GM12878 (cell line): ENCODE measurements at regions not wholly inside any gene's neighbourhood (a gene's known extent, or its start where the extent isn't known, plus 50 kb on each side); places are given as distances from the start of the nearest gene placed in this dataset.

Experiments
- ATAC-seq: fragments of 200-7000 bp; cut with Tn5 transposase; 3 replicates; pipeline ENCODE4 v1.9.1; 2020; ENCODE audit warnings: mild to moderate bottlenecking, moderate library complexity
- BruUV-seq: library from RNA; stranded (reverse); fragments of 400-500 nt; replicated peaks from 2 replicates; lab custom pipeline; 2021; lab: Mats Ljungman, UMichigan
- CTCF ChIA-PET: fragments of 300-600 bp; sonication (Branson Sonifier 250); formaldehyde crosslinking; extraction: SDS; loops from one replicate; lab custom pipeline; 2021; ENCODE audit warnings: inconsistent platforms; lab: Yijun Ruan, JAX
- POLR2A ChIA-PET: fragments of 350-600 bp; formaldehyde crosslinking; extraction: SDS; loops from one replicate; lab custom pipeline; 2021; ENCODE audit warnings: inconsistent platforms; lab: Charles Lee
- RAD21 ChIA-PET: fragments of 300-600 bp; sonication (Branson Sonifier 250); formaldehyde crosslinking; loops from one replicate; lab custom pipeline; 2023; ENCODE audit warnings: antibody characterized with exemption; ENCODE audit not compliant: unreplicated experiment; lab: Charles Lee
- SMC1A ChIA-PET: fragments of 300-600 bp; sonication (Branson Sonifier 250); formaldehyde crosslinking; loops from one replicate; lab custom pipeline; 2023; ENCODE audit not compliant: unreplicated experiment, uncharacterized antibody; lab: Charles Lee
- DNase-seq: peaks from one replicate; pipeline ENCODE4 v3.0.0-alpha.2; 2011; ENCODE audit warnings: low read depth, low spot score
- FAIRE-seq: peaks from 3 replicates; lab custom pipeline; 2011; peaks lifted over from hg19 to GRCh38; lab: Jason Lieb, UNC
- H2AFZ ChIP-seq: 2 replicates; pipeline ENCODE4 v1.6.0; 2011; ENCODE audit warnings: low read depth, low read length, control low read depth; ENCODE audit not compliant: control insufficient read depth
- H3K27ac ChIP-seq: 2 replicates; pipeline ENCODE4 v1.5.1; 2011; ENCODE audit warnings: control low read depth; ENCODE audit not compliant: control insufficient read depth, insufficient read depth
- H3K27me3 ChIP-seq, 2 experiments: replicated peaks in 1 of 2; 2 replicates each; pipeline versions ENCODE4 v1.6.0 to v1.6.1; 2011; ENCODE audit warnings: low read length in 1 of 2; ENCODE audit not compliant: control insufficient read depth in 2 of 2, insufficient read depth in 2 of 2
- H3K36me3 ChIP-seq, 2 experiments: 2 replicates each; pipeline ENCODE4 v1.5.1; 2011; ENCODE audit warnings: low read length in 1 of 2; ENCODE audit not compliant: control insufficient read depth in 2 of 2, insufficient read depth in 2 of 2
- H3K4me1 ChIP-seq: 2 replicates; pipeline ENCODE4 v1.6.1; 2011; ENCODE audit warnings: mild to moderate bottlenecking, low read length, moderate library complexity, mixed read lengths; ENCODE audit not compliant: control insufficient read depth, insufficient read depth
- H3K4me2 ChIP-seq: 2 replicates; pipeline ENCODE4 v1.6.0; 2011; ENCODE audit warnings: control low read depth; ENCODE audit not compliant: control insufficient read depth, insufficient read depth
- H3K4me3 ChIP-seq: fragments of 200-600 bp; sonication (generic); 2 replicates; pipeline ENCODE4 v1.5.1; 2016
- H3K79me2 ChIP-seq: 2 replicates; pipeline ENCODE4 v1.6.0; 2011; ENCODE audit warnings: low read length; ENCODE audit not compliant: control insufficient read depth, insufficient read depth
- H3K9ac ChIP-seq: 2 replicates; pipeline ENCODE4 v1.8.0; 2011; ENCODE audit warnings: low read length, control low read depth, mixed read lengths; ENCODE audit not compliant: control insufficient read depth, insufficient read depth
- H3K9me3 ChIP-seq: replicated peaks from 3 replicates; pipeline ENCODE4 v1.5.1; 2011; ENCODE audit warnings: mild to moderate bottlenecking, low read length; ENCODE audit not compliant: control insufficient read depth, insufficient read depth
- H4K20me1 ChIP-seq: 2 replicates; pipeline ENCODE4 v1.6.0; 2011; ENCODE audit not compliant: control insufficient read depth, insufficient read depth
- BMI1 ChIP-seq: fragments of 450-650 bp; IDR thresholded peaks from 2 replicates; pipeline ENCODE4 v1.6.1; 2016; ENCODE audit warnings: mild to moderate bottlenecking, moderate library complexity, borderline replicate concordance
- HCFC1 ChIP-seq: fragments of 150-350 bp; IDR thresholded peaks from 2 replicates; pipeline ENCODE4 v1.6.1; 2014; ENCODE audit warnings: low read length
- HDAC2 ChIP-seq: fragments of 200-600 bp; sonication (generic); IDR thresholded peaks from 2 replicates; pipeline ENCODE4 v1.6.1; 2017
- HDAC6 ChIP-seq: fragments of 200-600 bp; sonication (generic); IDR thresholded peaks from one replicate; pipeline ENCODE4 v1.8.0; 2017; ENCODE audit warnings: antibody characterized with exemption; ENCODE audit not compliant: unreplicated experiment
- JUNB ChIP-seq: IDR thresholded peaks from 2 replicates; pipeline ENCODE4 v1.6.1; 2016; ENCODE audit warnings: antibody characterized with exemption, mild to moderate bottlenecking
- JUND ChIP-seq: IDR thresholded peaks from 2 replicates; pipeline ENCODE4 v1.6.1; 2012; ENCODE audit warnings: low read depth, mild to moderate bottlenecking, low read length, improper control_type of control experiment, moderate library complexity
- PML ChIP-seq: IDR thresholded peaks from 2 replicates; pipeline ENCODE4 v1.6.1; 2012; ENCODE audit warnings: low read length, inconsistent platforms
- RAD51 ChIP-seq: fragments of 450-650 bp; IDR thresholded peaks from 2 replicates; pipeline ENCODE4 v1.6.1; 2016; ENCODE audit warnings: moderate library complexity, mild to moderate bottlenecking, inconsistent platforms
- RCOR1 ChIP-seq: conservative IDR thresholded peaks from 2 replicates; pipeline ENCODE4 v1.6.1; 2012; ENCODE audit warnings: low read depth, low read length, improper control_type of control experiment
- SRF ChIP-seq, 2 experiments: IDR thresholded peaks; 2 replicates each; pipeline ENCODE4 v1.6.1; 2011; ENCODE audit warnings: low read depth in 2 of 2, low read length in 2 of 2, mild to moderate bottlenecking in 1 of 2, moderate library complexity in 1 of 2
- ZNF217 ChIP-seq: fragments of 450-650 bp; IDR thresholded peaks from 2 replicates; pipeline ENCODE4 v1.6.1; 2017; ENCODE audit warnings: antibody characterized with exemption, mild to moderate bottlenecking
- ZNF24 ChIP-seq: fragments of 450-650 bp; IDR thresholded peaks from 2 replicates; pipeline ENCODE4 v1.6.1; 2017; ENCODE audit warnings: antibody characterized with exemption, mild to moderate bottlenecking
- WGBS: methylation state at CpG from one replicate; pipeline ENCODE4 v1.1.6; 2016; ENCODE audit warnings: low lambda C conversion rate; ENCODE audit not compliant: insufficient replicate concordance, insufficient coverage; ENCODE audit errors: missing lambda C conversion rate; 5-methylcytosine and 5-hydroxymethylcytosine counted together
- in situ Hi-C: fragments of 300-500 bp; cut with MboI; formaldehyde crosslinking; loops from 9 replicates; pipeline ENCODE4 v1.14.3; 2018; ENCODE audit warnings: mixed read lengths
- intact Hi-C: fragments of 100-400 bp; cut with micrococcal nuclease; formaldehyde crosslinking; loops from one replicate; pipeline ENCODE4 v1.14.2; 2022; ENCODE audit not compliant: unreplicated experiment
- TF ChIP-seq, protein P1 (sequence below): fragments of 450-650 bp; formaldehyde crosslinking; IDR thresholded peaks from 2 replicates; pipeline ENCODE4 v1.4.0; 2020; ENCODE audit warnings: mild to moderate bottlenecking, moderate library complexity
- TF ChIP-seq, protein P2 (sequence below): fragments of 450-650 bp; IDR thresholded peaks from 2 replicates; pipeline ENCODE4 v1.6.1; 2016; ENCODE audit warnings: mild to moderate bottlenecking, moderate library complexity, borderline replicate concordance
- TF ChIP-seq, protein P3 (sequence below): IDR thresholded peaks from 2 replicates; pipeline ENCODE4 v1.6.1; 2012; ENCODE audit warnings: low read depth, low read length, improper control_type of control experiment

DNA sequence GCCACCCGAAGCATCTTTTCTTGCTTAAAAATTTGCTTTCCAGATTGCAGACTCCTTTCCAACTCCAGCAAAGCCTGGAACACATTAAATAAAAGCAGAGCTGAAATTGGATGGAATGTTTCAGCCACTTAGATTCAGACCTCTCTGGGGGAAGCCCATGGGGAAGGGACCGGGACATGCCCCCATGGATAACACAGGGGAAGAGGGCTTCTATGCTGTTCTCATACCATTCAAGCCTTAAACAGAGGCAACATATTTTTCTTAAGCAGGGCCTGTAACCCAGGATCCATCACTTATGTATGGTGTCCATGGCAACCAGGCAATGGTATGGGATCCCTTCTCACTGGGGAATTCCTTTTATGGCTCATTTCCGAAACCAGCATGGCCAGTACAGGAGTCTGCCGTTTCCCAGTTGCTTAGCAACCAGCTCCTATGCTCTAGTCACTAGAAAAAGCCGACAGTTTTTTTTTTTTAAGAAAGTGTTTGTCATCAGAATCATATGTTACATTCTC is 62.0 kb upstream of the MARCHF10 start:
- ChIA-PET SMC1A (no interaction called here), RAD21 (no interaction called here), POLR2A (interaction anchor here (0.6 kb wide), 1 partner anchor 305 kb away, joined by 5 read pairs; no protein-coding TSS in a partner anchor), CTCF (no interaction called here)
- DNase-seq: no peak
- no peak overlapping the region for H2AFZ ChIP-seq
- H3K9me3 ChIP-seq: no peaks in the 10 kb centered on the region
- in situ Hi-C loops: no loop called here
- H4K20me1 ChIP-seq: no peaks in the 10 kb centered on the region
- no peak overlapping the region for H3K4me3 ChIP-seq
- H3K36me3 ChIP-seq: no peaks in the 10 kb centered on the region
- FAIRE-seq: no peak
- H3K9ac ChIP-seq: no peak overlapping the region
- H3K27ac ChIP-seq: no peak overlapping the region
- ATAC-seq: peak; percentile 33; the same call in 2 of the 3 replicates
- no peaks in the 10 kb centered on the region for H3K79me2 ChIP-seq
- H3K4me1 ChIP-seq: no peaks in the 10 kb centered on the region
- no peak overlapping the region for H3K4me2 ChIP-seq
- 12% methylated on average over 5 of the region's 5 CpGs for WGBS
- 0 out of 4 replicates have a peak, but pooled peaks cover 0 to 3% of the 10 kb centered on the region in 2 experiments for H3K27me3 ChIP-seq
- intact Hi-C loops: no loop called here
- BruUV-seq: no TSS peak
- TF ChIP-seq RCOR1: no peak
- TF ChIP-seq PML: no peak
- no peak for TF ChIP-seq ZNF217
- TF ChIP-seq, protein P1, sequence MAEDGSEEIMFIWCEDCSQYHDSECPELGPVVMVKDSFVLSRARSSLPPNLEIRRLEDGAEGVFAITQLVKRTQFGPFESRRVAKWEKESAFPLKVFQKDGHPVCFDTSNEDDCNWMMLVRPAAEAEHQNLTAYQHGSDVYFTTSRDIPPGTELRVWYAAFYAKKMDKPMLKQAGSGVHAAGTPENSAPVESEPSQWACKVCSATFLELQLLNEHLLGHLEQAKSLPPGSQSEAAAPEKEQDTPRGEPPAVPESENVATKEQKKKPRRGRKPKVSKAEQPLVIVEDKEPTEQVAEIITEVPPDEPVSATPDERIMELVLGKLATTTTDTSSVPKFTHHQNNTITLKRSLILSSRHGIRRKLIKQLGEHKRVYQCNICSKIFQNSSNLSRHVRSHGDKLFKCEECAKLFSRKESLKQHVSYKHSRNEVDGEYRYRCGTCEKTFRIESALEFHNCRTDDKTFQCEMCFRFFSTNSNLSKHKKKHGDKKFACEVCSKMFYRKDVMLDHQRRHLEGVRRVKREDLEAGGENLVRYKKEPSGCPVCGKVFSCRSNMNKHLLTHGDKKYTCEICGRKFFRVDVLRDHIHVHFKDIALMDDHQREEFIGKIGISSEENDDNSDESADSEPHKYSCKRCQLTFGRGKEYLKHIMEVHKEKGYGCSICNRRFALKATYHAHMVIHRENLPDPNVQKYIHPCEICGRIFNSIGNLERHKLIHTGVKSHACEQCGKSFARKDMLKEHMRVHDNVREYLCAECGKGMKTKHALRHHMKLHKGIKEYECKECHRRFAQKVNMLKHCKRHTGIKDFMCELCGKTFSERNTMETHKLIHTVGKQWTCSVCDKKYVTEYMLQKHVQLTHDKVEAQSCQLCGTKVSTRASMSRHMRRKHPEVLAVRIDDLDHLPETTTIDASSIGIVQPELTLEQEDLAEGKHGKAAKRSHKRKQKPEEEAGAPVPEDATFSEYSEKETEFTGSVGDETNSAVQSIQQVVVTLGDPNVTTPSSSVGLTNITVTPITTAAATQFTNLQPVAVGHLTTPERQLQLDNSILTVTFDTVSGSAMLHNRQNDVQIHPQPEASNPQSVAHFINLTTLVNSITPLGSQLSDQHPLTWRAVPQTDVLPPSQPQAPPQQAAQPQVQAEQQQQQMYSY (CRISPR knock-in tag): no peak
- no peak for TF ChIP-seq HDAC6
- TF ChIP-seq, protein P2, sequence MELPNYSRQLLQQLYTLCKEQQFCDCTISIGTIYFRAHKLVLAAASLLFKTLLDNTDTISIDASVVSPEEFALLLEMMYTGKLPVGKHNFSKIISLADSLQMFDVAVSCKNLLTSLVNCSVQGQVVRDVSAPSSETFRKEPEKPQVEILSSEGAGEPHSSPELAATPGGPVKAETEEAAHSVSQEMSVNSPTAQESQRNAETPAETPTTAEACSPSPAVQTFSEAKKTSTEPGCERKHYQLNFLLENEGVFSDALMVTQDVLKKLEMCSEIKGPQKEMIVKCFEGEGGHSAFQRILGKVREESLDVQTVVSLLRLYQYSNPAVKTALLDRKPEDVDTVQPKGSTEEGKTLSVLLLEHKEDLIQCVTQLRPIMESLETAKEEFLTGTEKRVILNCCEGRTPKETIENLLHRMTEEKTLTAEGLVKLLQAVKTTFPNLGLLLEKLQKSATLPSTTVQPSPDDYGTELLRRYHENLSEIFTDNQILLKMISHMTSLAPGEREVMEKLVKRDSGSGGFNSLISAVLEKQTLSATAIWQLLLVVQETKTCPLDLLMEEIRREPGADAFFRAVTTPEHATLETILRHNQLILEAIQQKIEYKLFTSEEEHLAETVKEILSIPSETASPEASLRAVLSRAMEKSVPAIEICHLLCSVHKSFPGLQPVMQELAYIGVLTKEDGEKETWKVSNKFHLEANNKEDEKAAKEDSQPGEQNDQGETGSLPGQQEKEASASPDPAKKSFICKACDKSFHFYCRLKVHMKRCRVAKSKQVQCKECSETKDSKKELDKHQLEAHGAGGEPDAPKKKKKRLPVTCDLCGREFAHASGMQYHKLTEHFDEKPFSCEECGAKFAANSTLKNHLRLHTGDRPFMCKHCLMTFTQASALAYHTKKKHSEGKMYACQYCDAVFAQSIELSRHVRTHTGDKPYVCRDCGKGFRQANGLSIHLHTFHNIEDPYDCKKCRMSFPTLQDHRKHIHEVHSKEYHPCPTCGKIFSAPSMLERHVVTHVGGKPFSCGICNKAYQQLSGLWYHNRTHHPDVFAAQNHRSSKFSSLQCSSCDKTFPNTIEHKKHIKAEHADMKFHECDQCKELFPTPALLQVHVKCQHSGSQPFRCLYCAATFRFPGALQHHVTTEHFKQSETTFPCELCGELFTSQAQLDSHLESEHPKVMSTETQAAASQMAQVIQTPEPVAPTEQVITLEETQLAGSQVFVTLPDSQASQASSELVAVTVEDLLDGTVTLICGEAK: no peak
- no peak for TF ChIP-seq HCFC1
- peak; percentile 67; the same call in 1 of the 2 replicates for TF ChIP-seq BMI1
- no peak for TF ChIP-seq RAD51
- no peak for TF ChIP-seq HDAC2
- TF ChIP-seq, protein P3, sequence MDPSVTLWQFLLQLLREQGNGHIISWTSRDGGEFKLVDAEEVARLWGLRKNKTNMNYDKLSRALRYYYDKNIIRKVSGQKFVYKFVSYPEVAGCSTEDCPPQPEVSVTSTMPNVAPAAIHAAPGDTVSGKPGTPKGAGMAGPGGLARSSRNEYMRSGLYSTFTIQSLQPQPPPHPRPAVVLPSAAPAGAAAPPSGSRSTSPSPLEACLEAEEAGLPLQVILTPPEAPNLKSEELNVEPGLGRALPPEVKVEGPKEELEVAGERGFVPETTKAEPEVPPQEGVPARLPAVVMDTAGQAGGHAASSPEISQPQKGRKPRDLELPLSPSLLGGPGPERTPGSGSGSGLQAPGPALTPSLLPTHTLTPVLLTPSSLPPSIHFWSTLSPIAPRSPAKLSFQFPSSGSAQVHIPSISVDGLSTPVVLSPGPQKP: no peak
- peak in 1 of 2 experiments; percentile 60; a peak in 1 of 4 replicates for TF ChIP-seq SRF (IDR thresholded peaks at IDR 0.05; ENCODE audit: low read depth in 2 of 2, low read length in 2 of 2)
- TF ChIP-seq JUND: no peak
- TF ChIP-seq JUNB: no peak
- TF ChIP-seq ZNF24: no peak
- TF ChIP-seq, all 136 proteins: peak for 2
